ENCODE measurements at regions not wholly inside any gene's neighbourhood (a gene's known extent, or its start where the extent isn't known, plus 50 kb on each side); places are given as distances from the start of the nearest gene placed in this dataset.

- DNase-seq (ENCODE audit: low read depth), result no peak
- no peak for TF ChIP-seq CTCF (IDR thresholded peaks at IDR 0.05; ENCODE audit: low read depth, low read length)
- no peak for TF ChIP-seq POLR2A (IDR thresholded peaks at IDR 0.05; ENCODE audit: extremely low read depth, insufficient read length)
- no peak for TF ChIP-seq MYC (IDR thresholded peaks at IDR 0.05; ENCODE audit: low read depth, low read length)
- no peak overlapping the region for H3K4me3 ChIP-seq (ENCODE audit: low read depth, low read length)
Measured at GRCh38 chr4:177222781-177223180, 86.9 kb upstream of the NEIL3 start.

- TF ChIP-seq CTCF (IDR thresholded peaks at IDR 0.05; ENCODE audit: low read depth, low read length), result no peak
- no peak for TF ChIP-seq MAX (IDR thresholded peaks at IDR 0.05; ENCODE audit: low read depth, low read length)
- no peak for TF ChIP-seq MYC (IDR thresholded peaks at IDR 0.05; ENCODE audit: low read depth, low read length)
- TF ChIP-seq POLR2A (IDR thresholded peaks at IDR 0.05; ENCODE audit: extremely low read depth, insufficient read length), result no peak
- DNase-seq (ENCODE audit: low read depth), result no peak
- H3K4me3 ChIP-seq (ENCODE audit: low read depth, low read length), result no peak overlapping the region
Measured at GRCh38 chr4:177225605-177226004, 84.1 kb upstream of the NEIL3 start.

- no peak overlapping the region for H3K4me3 ChIP-seq (ENCODE audit: low read depth, low read length)
- no peak for DNase-seq (ENCODE audit: low read depth)
Measured at GRCh38 chr4:177227636-177228035, 82.0 kb upstream of the NEIL3 start.

GRCh38 chr4:177228599-177228998 is 81.1 kb upstream of the NEIL3 start:
- no peak overlapping the region for H3K4me3 ChIP-seq (ENCODE audit: low read depth, low read length)
- TF ChIP-seq MYC (IDR thresholded peaks at IDR 0.05; ENCODE audit: low read depth, low read length), result no peak
- TF ChIP-seq MAX (IDR thresholded peaks at IDR 0.05; ENCODE audit: low read depth, low read length), result no peak
- TF ChIP-seq CTCF (IDR thresholded peaks at IDR 0.05; ENCODE audit: low read depth, low read length), result no peak
- TF ChIP-seq POLR2A (IDR thresholded peaks at IDR 0.05; ENCODE audit: extremely low read depth, insufficient read length), result no peak
- DNase-seq (ENCODE audit: low read depth), result no peak

More at GRCh38 chr4:177227636-177228035, 82.0 kb upstream of the NEIL3 start:
- no peak for TF ChIP-seq CTCF (IDR thresholded peaks at IDR 0.05; ENCODE audit: low read depth, low read length)
- no peak for TF ChIP-seq MYC (IDR thresholded peaks at IDR 0.05; ENCODE audit: low read depth, low read length)
- no peak for TF ChIP-seq MAX (IDR thresholded peaks at IDR 0.05; ENCODE audit: low read depth, low read length)
- no peak for TF ChIP-seq POLR2A (IDR thresholded peaks at IDR 0.05; ENCODE audit: extremely low read depth, insufficient read length)

- DNase-seq (ENCODE audit: low read depth), result peak; percentile 33
- TF ChIP-seq MYC (IDR thresholded peaks at IDR 0.05; ENCODE audit: low read depth, low read length) (no peak), CTCF (IDR thresholded peaks at IDR 0.05; ENCODE audit: low read depth, low read length) (no peak), POLR2A (IDR thresholded peaks at IDR 0.05; ENCODE audit: extremely low read depth, insufficient read length) (no peak), MAX (IDR thresholded peaks at IDR 0.05; ENCODE audit: low read depth, low read length) (no peak)
- H3K4me3 ChIP-seq (ENCODE audit: low read depth, low read length), result peak overlapping the region; percentile 37
Measured at GRCh38 chr4:177229331-177229730, 80.3 kb upstream of the NEIL3 start.

GRCh38 chr4:177232473-177232872 is 77.2 kb upstream of the NEIL3 start:
- no peak for DNase-seq (ENCODE audit: low read depth)
- TF ChIP-seq CTCF (IDR thresholded peaks at IDR 0.05; ENCODE audit: low read depth, low read length) (no peak), MAX (IDR thresholded peaks at IDR 0.05; ENCODE audit: low read depth, low read length) (no peak), POLR2A (IDR thresholded peaks at IDR 0.05; ENCODE audit: extremely low read depth, insufficient read length) (no peak), MYC (IDR thresholded peaks at IDR 0.05; ENCODE audit: low read depth, low read length) (no peak)
- no peak overlapping the region for H3K4me3 ChIP-seq (ENCODE audit: low read depth, low read length)

Data from NB4 (cell line).